ENCODE measurements at regions not wholly inside any gene's neighbourhood (a gene's known extent, or its start where the extent isn't known, plus 50 kb on each side); places are given as distances from the start of the nearest gene placed in this dataset.

- no peak for TF ChIP-seq EZH2 (IDR thresholded peaks at IDR 0.05; ENCODE audit: borderline replicate concordance, low read depth, low read length, severe bottlenecking)
- no peak for TF ChIP-seq CTCF (IDR thresholded peaks at IDR 0.05; ENCODE audit: borderline replicate concordance, extremely low read depth, low read length, poor library complexity, severe bottlenecking)
- DNase-seq (no peak), ATAC-seq (ENCODE audit: insufficient read depth, low read depth) (no peak)
- H3K36me3 ChIP-seq (ENCODE audit: insufficient read depth, low read length): no peaks in the 10 kb centered on the region
- no peaks in the 10 kb centered on the region for H3K27me3 ChIP-seq (ENCODE audit: insufficient read depth, low read length, poor library complexity)
- H4K20me1 ChIP-seq (ENCODE audit: insufficient read depth, low read length): no peaks in the 10 kb centered on the region
- H3K4me2 ChIP-seq (ENCODE audit: insufficient read depth, low read length): no peak overlapping the region
- no peak overlapping the region for H3K9ac ChIP-seq (ENCODE audit: low read depth, low read length)
- H3K79me2 ChIP-seq (ENCODE audit: insufficient read depth, low read length): no peaks in the 10 kb centered on the region
- no peaks in the 10 kb centered on the region for H3K9me3 ChIP-seq (ENCODE audit: insufficient read depth, low read length, severe bottlenecking)
- H2AFZ ChIP-seq (ENCODE audit: low read depth, low read length): no peak overlapping the region
- H3K4me3 ChIP-seq (ENCODE audit: low read depth in 1 of 2, low read length in 2 of 2): no peak overlapping the region
- no peak overlapping the region for H3K27ac ChIP-seq (ENCODE audit: low read length)
- H3K4me1 ChIP-seq (ENCODE audit: insufficient read depth, low read length): no peaks in the 10 kb centered on the region
Measured at GRCh38 chr6:74287441-74287840, 591.4 kb downstream of the CD109 start.

- H3K27me3 ChIP-seq (ENCODE audit: insufficient read depth, low read length, poor library complexity): no peaks in the 10 kb centered on the region
- no peaks in the 10 kb centered on the region for H4K20me1 ChIP-seq (ENCODE audit: insufficient read depth, low read length)
- DNase-seq (no peak), ATAC-seq (ENCODE audit: insufficient read depth, low read depth) (no peak)
- no peak overlapping the region for H3K4me3 ChIP-seq (ENCODE audit: low read depth in 1 of 2, low read length in 2 of 2)
- no peak overlapping the region for H3K9ac ChIP-seq (ENCODE audit: low read depth, low read length)
- no peaks in the 10 kb centered on the region for H3K36me3 ChIP-seq (ENCODE audit: insufficient read depth, low read length)
- H3K4me1 ChIP-seq (ENCODE audit: insufficient read depth, low read length): no peaks in the 10 kb centered on the region
- H3K4me2 ChIP-seq (ENCODE audit: insufficient read depth, low read length): no peak overlapping the region
- H2AFZ ChIP-seq (ENCODE audit: low read depth, low read length): no peak overlapping the region
- no peaks in the 10 kb centered on the region for H3K79me2 ChIP-seq (ENCODE audit: insufficient read depth, low read length)
- TF ChIP-seq EZH2 (IDR thresholded peaks at IDR 0.05; ENCODE audit: borderline replicate concordance, low read depth, low read length, severe bottlenecking) (no peak), CTCF (IDR thresholded peaks at IDR 0.05; ENCODE audit: borderline replicate concordance, extremely low read depth, low read length, poor library complexity, severe bottlenecking) (no peak)
- H3K27ac ChIP-seq (ENCODE audit: low read length): no peak overlapping the region
- H3K9me3 ChIP-seq (ENCODE audit: insufficient read depth, low read length, severe bottlenecking): no peaks in the 10 kb centered on the region
Measured at GRCh38 chr6:74284284-74284683, 588.3 kb downstream of the CD109 start.

- TF ChIP-seq CTCF (IDR thresholded peaks at IDR 0.05; ENCODE audit: borderline replicate concordance, extremely low read depth, low read length, poor library complexity, severe bottlenecking) (no peak), EZH2 (IDR thresholded peaks at IDR 0.05; ENCODE audit: borderline replicate concordance, low read depth, low read length, severe bottlenecking) (no peak)
- H3K27ac ChIP-seq (ENCODE audit: low read length): no peak overlapping the region
- no peaks in the 10 kb centered on the region for H3K79me2 ChIP-seq (ENCODE audit: insufficient read depth, low read length)
- DNase-seq (no peak), ATAC-seq (ENCODE audit: insufficient read depth, low read depth) (no peak)
- no peaks in the 10 kb centered on the region for H4K20me1 ChIP-seq (ENCODE audit: insufficient read depth, low read length)
- no peak overlapping the region for H3K4me3 ChIP-seq (ENCODE audit: low read depth in 1 of 2, low read length in 2 of 2)
- H3K9me3 ChIP-seq (ENCODE audit: insufficient read depth, low read length, severe bottlenecking): no peaks in the 10 kb centered on the region
- H3K36me3 ChIP-seq (ENCODE audit: insufficient read depth, low read length): no peaks in the 10 kb centered on the region
- no peak overlapping the region for H3K9ac ChIP-seq (ENCODE audit: low read depth, low read length)
- H2AFZ ChIP-seq (ENCODE audit: low read depth, low read length): no peak overlapping the region
- no peaks in the 10 kb centered on the region for H3K27me3 ChIP-seq (ENCODE audit: insufficient read depth, low read length, poor library complexity)
- H3K4me2 ChIP-seq (ENCODE audit: insufficient read depth, low read length): no peak overlapping the region
- H3K4me1 ChIP-seq (ENCODE audit: insufficient read depth, low read length): no peaks in the 10 kb centered on the region
Measured at GRCh38 chr6:74283532-74283931, 587.5 kb downstream of the CD109 start.

- no peak overlapping the region for H2AFZ ChIP-seq (ENCODE audit: low read depth, low read length)
- no peak overlapping the region for H3K27ac ChIP-seq (ENCODE audit: low read length)
- H4K20me1 ChIP-seq (ENCODE audit: insufficient read depth, low read length): no peaks in the 10 kb centered on the region
- no peak overlapping the region for H3K4me3 ChIP-seq (ENCODE audit: low read depth in 1 of 2, low read length in 2 of 2)
- DNase-seq (no peak), ATAC-seq (ENCODE audit: insufficient read depth, low read depth) (no peak)
- no peaks in the 10 kb centered on the region for H3K36me3 ChIP-seq (ENCODE audit: insufficient read depth, low read length)
- no peaks in the 10 kb centered on the region for H3K9me3 ChIP-seq (ENCODE audit: insufficient read depth, low read length, severe bottlenecking)
- no peak overlapping the region for H3K4me2 ChIP-seq (ENCODE audit: insufficient read depth, low read length)
- H3K79me2 ChIP-seq (ENCODE audit: insufficient read depth, low read length): no peaks in the 10 kb centered on the region
- no peaks in the 10 kb centered on the region for H3K27me3 ChIP-seq (ENCODE audit: insufficient read depth, low read length, poor library complexity)
- TF ChIP-seq EZH2 (IDR thresholded peaks at IDR 0.05; ENCODE audit: borderline replicate concordance, low read depth, low read length, severe bottlenecking) (no peak), CTCF (IDR thresholded peaks at IDR 0.05; ENCODE audit: borderline replicate concordance, extremely low read depth, low read length, poor library complexity, severe bottlenecking) (no peak)
- no peaks in the 10 kb centered on the region for H3K4me1 ChIP-seq (ENCODE audit: insufficient read depth, low read length)
- H3K9ac ChIP-seq (ENCODE audit: low read depth, low read length): no peak overlapping the region
Measured at GRCh38 chr6:74282143-74282689, 586.2 kb downstream of the CD109 start.
